Neuronal stem cell (in vitro differentiated cells): ENCODE measurements at regions not wholly inside any gene's neighbourhood (a gene's known extent, or its start where the extent isn't known, plus 50 kb on each side); places are given as distances from the start of the nearest gene placed in this dataset.
A peak's percentile ranks its signal among the peaks of the same experiment; 100 is the strongest.

ENCODE experiments used
- DNase-seq: peaks from one replicate; pipeline ENCODE4 v3.0.0-alpha.2; 2013; ENCODE audit warnings: low spot score
- H2AFZ ChIP-seq: one replicate; pipeline ENCODE4 v1.6.1; 2013; ENCODE audit warnings: mild to moderate bottlenecking, low read length, inconsistent platforms
- H2AK5ac ChIP-seq: 2 replicates; pipeline ENCODE4 v1.6.1; 2013; ENCODE audit warnings: low read depth, mild to moderate bottlenecking, inconsistent platforms, low read length, moderate library complexity, mixed read lengths
- H2BK120ac ChIP-seq: 2 replicates; pipeline ENCODE4 v1.6.1; 2013; ENCODE audit warnings: low read depth, mild to moderate bottlenecking, inconsistent platforms, low read length, moderate library complexity, mixed read lengths
- H2BK12ac ChIP-seq: one replicate; pipeline ENCODE4 v1.6.1; 2013; ENCODE audit warnings: low read length, inconsistent platforms
- H2BK15ac ChIP-seq: 2 replicates; pipeline ENCODE4 v1.6.1; 2013; ENCODE audit warnings: mild to moderate bottlenecking, low read length, inconsistent platforms, mixed read lengths
- H2BK5ac ChIP-seq: one replicate; pipeline ENCODE4 v1.6.1; 2013; ENCODE audit warnings: inconsistent platforms, mild to moderate bottlenecking, low read length, moderate library complexity
- H3K14ac ChIP-seq: one replicate; pipeline ENCODE4 v1.6.1; 2013; ENCODE audit warnings: low read length, inconsistent platforms
- H3K18ac ChIP-seq: 2 replicates; pipeline ENCODE4 v1.6.1; 2013; ENCODE audit warnings: low read length, inconsistent platforms
- H3K23ac ChIP-seq: 2 replicates; pipeline ENCODE4 v1.6.1; 2013; ENCODE audit warnings: low read depth, mild to moderate bottlenecking, mixed read lengths, low read length, inconsistent platforms; ENCODE audit not compliant: poor library complexity
- H3K27ac ChIP-seq: replicated peaks from 3 replicates; pipeline ENCODE4 v1.5.1; 2013; ENCODE audit warnings: low read length, inconsistent platforms
- H3K27me3 ChIP-seq, 3 experiments: 2 replicates each; pipeline ENCODE4 v1.6.1; 2013; ENCODE audit warnings: low read length in 3 of 3, mild to moderate bottlenecking in 2 of 3, inconsistent platforms in 1 of 3, low read depth in 1 of 3, mixed read lengths in 1 of 3, moderate library complexity in 1 of 3; ENCODE audit not compliant: control insufficient read depth in 3 of 3, insufficient read depth in 3 of 3
- H3K36me3 ChIP-seq, 2 donors: replicated peaks in 1 of 2; 2 replicates each; pipeline ENCODE4 v1.6.1; 2013; ENCODE audit warnings: low read length in 2 of 2; ENCODE audit not compliant: control insufficient read depth in 2 of 2, insufficient read depth in 2 of 2
- H3K4ac ChIP-seq: 2 replicates; pipeline ENCODE4 v1.6.1; 2013; ENCODE audit warnings: inconsistent platforms, mild to moderate bottlenecking, low read length, moderate library complexity
- H3K4me1 ChIP-seq, 2 donors: 1 replicate in 1 of 2; 2 replicates in 1 of 2; pipeline ENCODE4 v1.6.1; 2013; ENCODE audit warnings: low read length in 2 of 2, low read depth in 1 of 2; ENCODE audit not compliant: control insufficient read depth in 2 of 2, insufficient read depth in 1 of 2
- H3K4me2 ChIP-seq: one replicate; pipeline ENCODE4 v1.6.1; 2013; ENCODE audit warnings: mild to moderate bottlenecking, low read length, inconsistent platforms; ENCODE audit not compliant: insufficient read depth, poor library complexity, severe bottlenecking
- H3K4me3 ChIP-seq, 2 donors: 2 replicates each; pipeline ENCODE4 v1.5.1; 2013; ENCODE audit warnings: low read length in 2 of 2, mild to moderate bottlenecking in 2 of 2, inconsistent platforms in 1 of 2, moderate library complexity in 1 of 2
- H3K79me1 ChIP-seq: one replicate; pipeline ENCODE4 v1.6.1; 2013; ENCODE audit warnings: low read depth, mild to moderate bottlenecking, inconsistent platforms, low read length, moderate library complexity
- H3K9ac ChIP-seq: one replicate; pipeline ENCODE4 v1.6.1; 2013; ENCODE audit warnings: mild to moderate bottlenecking, low read depth, low read length, inconsistent platforms; ENCODE audit not compliant: poor library complexity
- H3K9me3 ChIP-seq, 2 donors: replicated peaks in 1 of 2; 2 replicates each; pipeline versions ENCODE3 to v1.6.1; 2013; ENCODE audit warnings: low read length in 2 of 2, mild to moderate bottlenecking in 2 of 2, inconsistent platforms in 1 of 2, low read depth in 1 of 2, mixed read lengths in 1 of 2, moderate library complexity in 1 of 2; ENCODE audit not compliant: control insufficient read depth in 2 of 2, insufficient read depth in 1 of 2
- H4K8ac ChIP-seq: one replicate; pipeline ENCODE4 v1.6.1; 2013; ENCODE audit warnings: low read depth, mild to moderate bottlenecking, inconsistent platforms, low read length, moderate library complexity
- H4K91ac ChIP-seq: one replicate; pipeline ENCODE4 v1.6.1; 2013; ENCODE audit warnings: low read length, low read depth, mild to moderate bottlenecking, inconsistent platforms; ENCODE audit not compliant: poor library complexity
- WGBS, 2 donors: extraction: QIAGEN DNeasy Blood & Tissue Kit; methylation state at CpG; one replicate each; pipeline ENCODE4 v1.1.7; 2013; ENCODE audit warnings: missing lambda C conversion rate in 2 of 2, mixed read lengths in 1 of 2; ENCODE audit not compliant: insufficient read length in 2 of 2, insufficient replicate concordance in 1 of 2; ENCODE audit errors: extremely low coverage in 2 of 2; 5-methylcytosine and 5-hydroxymethylcytosine counted together

DNA sequence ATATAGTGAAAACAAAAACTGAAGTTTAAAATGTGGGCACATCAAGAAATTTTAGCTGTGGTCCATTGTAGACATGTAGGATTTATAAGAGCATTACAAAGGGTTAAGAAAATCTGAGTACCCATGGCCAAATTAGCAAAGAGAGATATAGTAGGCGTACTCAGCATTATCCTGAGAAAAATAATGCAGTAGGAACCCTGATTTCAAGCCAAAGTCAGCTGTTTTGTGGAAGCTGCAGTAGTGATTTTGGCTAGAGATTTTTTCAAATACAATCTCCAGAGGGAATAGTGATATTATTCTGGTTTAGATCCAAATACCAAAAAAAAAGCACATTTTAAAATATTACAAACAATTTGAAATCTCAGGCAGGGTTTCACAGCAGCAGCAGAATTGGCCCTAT is 450.9 kb downstream of the FBXO15 start:
- WGBS, 2 donors = no CpG with 5 or more reads among the region's 1 CpG
- Histone ChIP-seq H3K4ac (no peak overlapping the region), H3K14ac (no peak overlapping the region), H4K91ac (no peak overlapping the region), H3K9ac (no peak overlapping the region), H2BK120ac (no peak overlapping the region), H4K8ac (no peak overlapping the region), H3K4me1 (no peaks in the 10 kb centered on the region), H3K4me2 (no peak overlapping the region), H2AK5ac (no peak overlapping the region), H2BK15ac (no peak overlapping the region), H3K18ac (no peak overlapping the region), H3K27me3 (no peaks in the 10 kb centered on the region), H3K23ac (no peak overlapping the region), H2BK12ac (no peak overlapping the region), H3K36me3 (no peaks in the 10 kb centered on the region), H2AFZ (no peak overlapping the region), H2BK5ac (no peak overlapping the region), H3K9me3 (peaks cover 1 to 7% of the 10 kb centered on the region in 2 donors), H3K79me1 (no peaks in the 10 kb centered on the region), H3K4me3 (no peak overlapping the region), H3K27ac (no peak overlapping the region)
- DNase-seq = no peak

- Histone ChIP-seq H3K36me3 (no peaks in the 10 kb centered on the region), H3K18ac (no peak overlapping the region), H3K27me3 (no peaks in the 10 kb centered on the region), H4K8ac (no peak overlapping the region), H3K4ac (no peak overlapping the region), H3K23ac (no peak overlapping the region), H3K4me1 (no peaks in the 10 kb centered on the region), H3K4me3 (no peak overlapping the region), H3K27ac (no peak overlapping the region), H2AK5ac (no peak overlapping the region), H2AFZ (no peak overlapping the region), H3K9ac (no peak overlapping the region), H3K14ac (no peak overlapping the region), H3K9me3 (peaks cover 5 to 12% of the 10 kb centered on the region in 2 donors), H2BK12ac (no peak overlapping the region), H2BK5ac (no peak overlapping the region), H2BK15ac (no peak overlapping the region), H4K91ac (no peak overlapping the region), H3K79me1 (peaks cover 2% of the 10 kb centered on the region), H2BK120ac (no peak overlapping the region), H3K4me2 (no peak overlapping the region)
- no peak for DNase-seq
- WGBS, 2 donors = no CpG with 5 or more reads among the region's 3 CpGs
These were observed 451.5 kb downstream of the FBXO15 start for GRCh38 chr18:73696171-73696570.

DNA sequence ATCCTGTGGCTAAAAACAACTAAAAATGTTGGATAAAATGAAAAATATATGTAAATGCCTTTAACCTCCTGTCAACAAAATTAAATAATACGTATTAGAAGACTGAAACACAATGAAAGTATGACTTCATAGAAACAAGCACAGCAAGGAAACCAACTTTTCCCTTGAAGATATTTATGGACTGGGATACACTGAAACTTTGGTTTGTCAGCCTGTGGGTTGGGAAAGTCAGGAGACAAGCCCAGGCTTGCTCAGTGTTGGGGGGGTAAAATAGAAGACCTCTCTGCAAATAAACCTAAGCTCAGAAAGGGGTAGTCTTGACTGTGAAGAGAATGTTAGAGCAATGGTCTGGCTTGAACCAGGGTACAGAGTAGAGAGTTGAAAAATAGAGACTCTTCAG is 454.5 kb downstream of the FBXO15 start:
- no peak overlapping the region for H4K8ac ChIP-seq
- H3K4me2 ChIP-seq = no peak overlapping the region
- H3K4me3 ChIP-seq = no peak overlapping the region
- no peak overlapping the region for H3K14ac ChIP-seq
- H3K4ac ChIP-seq = no peak overlapping the region
- no peak overlapping the region for H2AK5ac ChIP-seq
- no peak overlapping the region for H3K9ac ChIP-seq
- H3K79me1 ChIP-seq = peaks cover 2% of the 10 kb centered on the region
- H2BK15ac ChIP-seq = no peak overlapping the region
- WGBS, 2 donors = no CpG with 5 or more reads among the region's 1 CpG
- no peak overlapping the region for H4K91ac ChIP-seq
- H3K9me3 ChIP-seq = peaks cover 5 to 12% of the 10 kb centered on the region in 2 donors
- H3K27ac ChIP-seq = no peak overlapping the region
- no peak overlapping the region for H2AFZ ChIP-seq
- H3K36me3 ChIP-seq = no peaks in the 10 kb centered on the region
- peaks cover 15 to 25% of the 10 kb centered on the region in 2 donors for H3K4me1 ChIP-seq
- H2BK120ac ChIP-seq = no peak overlapping the region
- no peak for DNase-seq
- H2BK12ac ChIP-seq = no peak overlapping the region
- H3K27me3 ChIP-seq = no peaks in the 10 kb centered on the region
- no peak overlapping the region for H2BK5ac ChIP-seq
- no peak overlapping the region for H3K23ac ChIP-seq
- H3K18ac ChIP-seq = no peak overlapping the region

- H3K36me3 ChIP-seq = no peaks in the 10 kb centered on the region
- H3K4ac ChIP-seq = peak overlapping the region; percentile 77
- H3K4me3 ChIP-seq = peak overlapping the region in 1 of 2 donors; percentile 18
- no peak overlapping the region for H4K8ac ChIP-seq
- no peak overlapping the region for H3K4me2 ChIP-seq
- peak overlapping the region; percentile 65 for H2AK5ac ChIP-seq
- no peak overlapping the region for H3K14ac ChIP-seq
- H3K23ac ChIP-seq = no peak overlapping the region
- H2BK12ac ChIP-seq = peak overlapping the region; percentile 68
- H3K4me1 ChIP-seq = peaks cover 15 to 25% of the 10 kb centered on the region in 2 donors
- H2BK5ac ChIP-seq = no peak overlapping the region
- DNase-seq = no peak
- H4K91ac ChIP-seq = no peak overlapping the region
- peak overlapping the region; percentile 52 for H2BK15ac ChIP-seq
- no CpG with 5 or more reads among the region's 12 CpGs for WGBS, 2 donors
- H3K9me3 ChIP-seq = peaks cover 5 to 12% of the 10 kb centered on the region in 2 donors
- peak overlapping the region; percentile 59 for H2AFZ ChIP-seq
- no peak overlapping the region for H3K27ac ChIP-seq
- H3K27me3 ChIP-seq = no peaks in the 10 kb centered on the region
- H2BK120ac ChIP-seq = no peak overlapping the region
- no peak overlapping the region for H3K9ac ChIP-seq
- peaks cover 2% of the 10 kb centered on the region for H3K79me1 ChIP-seq
- H3K18ac ChIP-seq = peak overlapping the region; percentile 46
These were observed 456.0 kb downstream of the FBXO15 start for GRCh38 chr18:73691624-73692023.
